Mesothelial cell of epicardium (in vitro differentiated cells): ENCODE measurements at regions not wholly inside any gene's neighbourhood (a gene's known extent, or its start where the extent isn't known, plus 50 kb on each side); places are given as distances from the start of the nearest gene placed in this dataset.
A peak's percentile ranks its signal among the peaks of the same experiment; 100 is the strongest.

Experiments used
- DNase-seq, 2 experiments: peaks; one replicate each; pipeline ENCODE4 v3.0.0; 2021; ENCODE audit warnings: low spot score in 2 of 2; ENCODE audit not compliant: unreplicated experiment in 2 of 2
- H3K27ac Mint-ChIP-seq: 2 replicates; pipeline ENCODE4 v1.8.0; 2021; ENCODE audit warnings: mixed read lengths
- H3K27me3 Mint-ChIP-seq: 2 replicates; pipeline ENCODE4 v1.8.0; 2021; ENCODE audit warnings: low read depth, mixed read lengths
- H3K36me3 Mint-ChIP-seq: 2 replicates; pipeline ENCODE4 v1.8.0; 2021; ENCODE audit warnings: mixed read lengths
- H3K4me1 Mint-ChIP-seq: 2 replicates; pipeline ENCODE4 v1.8.0; 2021; ENCODE audit warnings: mixed read lengths
- H3K4me3 Mint-ChIP-seq: 2 replicates; pipeline ENCODE4 v1.8.0; 2021; ENCODE audit warnings: mild to moderate bottlenecking, moderate library complexity, mixed read lengths
- H3K9me3 Mint-ChIP-seq: 2 replicates; pipeline ENCODE4 v1.8.0; 2021; ENCODE audit warnings: mixed read lengths
- TF ChIP-seq, protein P1 (sequence below): fragments of 200-600 bp; sonication (generic); IDR thresholded peaks from one replicate; pipeline ENCODE4 v1.5.0; 2021; ENCODE audit warnings: antibody characterized with exemption; ENCODE audit not compliant: unreplicated experiment

DNA sequence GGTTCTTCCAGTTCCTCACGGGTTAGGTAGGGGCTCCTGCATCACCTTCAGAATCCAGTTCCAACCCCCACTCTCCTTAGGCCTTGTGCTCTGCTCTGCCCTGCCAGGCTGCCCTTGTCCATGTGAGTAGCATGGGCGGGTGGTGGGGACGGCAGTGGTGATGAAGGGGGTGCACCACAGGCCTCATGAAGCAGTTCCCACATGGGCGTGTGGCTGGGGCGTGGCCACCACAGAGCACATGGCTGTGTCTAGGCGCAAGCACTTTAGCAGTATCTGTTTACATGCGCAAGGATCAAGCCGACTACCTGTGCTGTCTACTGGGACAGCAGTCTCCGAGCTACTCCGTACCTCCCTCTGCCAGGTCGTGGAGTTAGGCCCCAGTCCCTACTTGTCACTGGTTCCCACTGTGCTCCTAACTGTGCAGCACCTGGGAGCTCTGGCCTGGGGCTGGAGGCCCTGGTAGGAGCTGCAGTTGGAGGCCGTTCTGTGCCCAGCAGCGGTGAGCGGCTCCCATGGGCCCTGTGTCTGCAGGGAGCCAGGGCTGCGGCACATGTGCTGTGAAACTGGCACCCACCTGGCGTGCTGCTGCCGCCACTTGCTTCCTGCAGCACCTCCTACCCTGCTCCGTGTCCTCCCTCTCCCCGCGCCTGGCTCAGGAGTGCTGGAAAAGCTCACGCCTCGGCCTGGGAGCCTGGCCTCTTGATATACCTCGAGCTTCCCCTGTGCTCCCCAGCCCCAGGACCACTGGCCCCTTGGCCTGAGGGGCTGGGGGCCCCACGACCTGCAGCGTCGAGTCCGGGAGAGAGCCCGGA, 53.5 kb downstream of the PLXNA1 start:
- H3K9me3 Mint-ChIP-seq, result no peaks in the 10 kb centered on the region
- DNase-seq, result no peak
- no peak overlapping the region for H3K4me3 Mint-ChIP-seq
- peaks cover 1% of the 10 kb centered on the region for H3K27me3 Mint-ChIP-seq
- no peaks in the 10 kb centered on the region for H3K4me1 Mint-ChIP-seq
- no peak overlapping the region for H3K27ac Mint-ChIP-seq
- H3K36me3 Mint-ChIP-seq, result peaks cover 2% of the 10 kb centered on the region
- TF ChIP-seq, protein P1, sequence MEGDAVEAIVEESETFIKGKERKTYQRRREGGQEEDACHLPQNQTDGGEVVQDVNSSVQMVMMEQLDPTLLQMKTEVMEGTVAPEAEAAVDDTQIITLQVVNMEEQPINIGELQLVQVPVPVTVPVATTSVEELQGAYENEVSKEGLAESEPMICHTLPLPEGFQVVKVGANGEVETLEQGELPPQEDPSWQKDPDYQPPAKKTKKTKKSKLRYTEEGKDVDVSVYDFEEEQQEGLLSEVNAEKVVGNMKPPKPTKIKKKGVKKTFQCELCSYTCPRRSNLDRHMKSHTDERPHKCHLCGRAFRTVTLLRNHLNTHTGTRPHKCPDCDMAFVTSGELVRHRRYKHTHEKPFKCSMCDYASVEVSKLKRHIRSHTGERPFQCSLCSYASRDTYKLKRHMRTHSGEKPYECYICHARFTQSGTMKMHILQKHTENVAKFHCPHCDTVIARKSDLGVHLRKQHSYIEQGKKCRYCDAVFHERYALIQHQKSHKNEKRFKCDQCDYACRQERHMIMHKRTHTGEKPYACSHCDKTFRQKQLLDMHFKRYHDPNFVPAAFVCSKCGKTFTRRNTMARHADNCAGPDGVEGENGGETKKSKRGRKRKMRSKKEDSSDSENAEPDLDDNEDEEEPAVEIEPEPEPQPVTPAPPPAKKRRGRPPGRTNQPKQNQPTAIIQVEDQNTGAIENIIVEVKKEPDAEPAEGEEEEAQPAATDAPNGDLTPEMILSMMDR, result no peak

DNA sequence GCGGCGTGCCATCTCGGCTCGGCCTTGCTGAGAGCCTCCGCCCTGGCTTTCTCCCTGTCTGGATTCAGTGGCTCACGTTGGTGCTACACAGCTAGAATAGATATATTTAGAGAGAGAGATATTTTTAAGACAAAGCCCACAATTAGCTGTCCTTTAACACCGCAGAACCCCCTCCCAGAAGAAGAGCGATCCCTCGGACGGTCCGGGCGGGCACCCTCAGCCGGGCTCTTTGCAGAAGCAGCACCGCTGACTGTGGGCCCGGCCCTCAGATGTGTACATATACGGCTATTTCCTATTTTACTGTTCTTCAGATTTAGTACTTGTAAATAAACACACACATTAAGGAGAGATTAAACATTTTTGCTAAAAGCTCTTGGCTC, 54.1 kb downstream of the PLXNA1 start:
- no peaks in the 10 kb centered on the region for H3K4me1 Mint-ChIP-seq
- peaks cover 1% of the 10 kb centered on the region for H3K27me3 Mint-ChIP-seq
- H3K4me3 Mint-ChIP-seq, result no peak overlapping the region
- H3K36me3 Mint-ChIP-seq, result no peaks in the 10 kb centered on the region
- no peaks in the 10 kb centered on the region for H3K9me3 Mint-ChIP-seq
- TF ChIP-seq, protein P1, result no peak
- H3K27ac Mint-ChIP-seq, result no peak overlapping the region
- DNase-seq, result no peak

DNA sequence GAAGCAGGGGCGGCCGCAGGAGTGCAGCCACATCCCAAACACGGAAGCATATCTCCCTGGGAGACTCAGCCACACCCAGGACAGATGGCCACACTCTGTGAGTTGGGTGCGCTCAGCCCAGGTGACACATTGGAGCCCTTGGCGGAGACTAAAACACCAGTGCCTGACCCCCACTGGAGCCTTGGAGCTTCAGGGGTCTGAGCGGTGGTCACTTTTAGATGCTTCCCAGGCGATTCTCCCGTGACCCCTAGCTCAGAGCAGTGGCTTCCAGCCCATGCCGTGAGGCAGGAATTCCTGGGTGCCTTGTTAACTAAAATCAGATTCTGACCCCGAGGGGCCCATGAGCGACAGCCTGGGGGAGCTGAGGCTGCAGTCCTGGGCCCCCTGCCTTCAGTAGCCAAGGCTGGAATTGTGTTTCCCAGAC, 54.5 kb downstream of the PLXNA1 start:
- Mint-ChIP-seq H3K4me3 (no peak overlapping the region), H3K9me3 (no peaks in the 10 kb centered on the region)

DNA sequence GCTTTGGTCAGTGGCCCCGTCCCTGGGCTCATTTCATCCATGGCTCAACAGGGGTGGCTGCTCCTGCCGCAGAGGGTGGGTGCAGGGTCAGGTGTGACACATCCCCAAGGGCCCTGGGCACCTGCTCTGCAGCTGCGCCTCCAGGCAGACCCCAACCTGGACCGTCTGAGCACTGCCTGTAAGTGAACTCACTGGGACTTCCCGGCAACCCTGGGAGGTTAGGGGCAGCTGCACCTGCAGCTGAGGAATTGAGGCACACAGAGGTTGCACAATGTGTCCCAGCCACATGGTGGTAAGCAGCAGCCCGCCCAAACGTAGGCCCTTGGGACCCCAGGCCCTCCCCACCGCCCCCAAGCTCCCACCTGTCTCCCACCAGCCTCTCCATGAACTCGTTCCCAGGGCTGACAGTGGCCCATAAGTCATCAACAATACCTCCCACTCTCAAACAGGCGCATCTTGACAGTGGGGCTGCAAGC, 55.1 kb downstream of the PLXNA1 start:
- Mint-ChIP-seq H3K36me3 (no peaks in the 10 kb centered on the region), H3K4me1 (peaks cover 2% of the 10 kb centered on the region), H3K9me3 (no peaks in the 10 kb centered on the region), H3K27me3 (peaks cover 3% of the 10 kb centered on the region), H3K4me3 (no peak overlapping the region), H3K27ac (no peak overlapping the region)
- no peak for DNase-seq
- TF ChIP-seq, protein P1, result no peak

More for the DNA sequence above, 54.5 kb downstream of the PLXNA1 start:
- no peak for DNase-seq
- Mint-ChIP-seq H3K36me3 (no peaks in the 10 kb centered on the region), H3K27me3 (peaks cover 3% of the 10 kb centered on the region), H3K27ac (no peak overlapping the region), H3K4me1 (no peaks in the 10 kb centered on the region)
- TF ChIP-seq, protein P1, result no peak

DNA sequence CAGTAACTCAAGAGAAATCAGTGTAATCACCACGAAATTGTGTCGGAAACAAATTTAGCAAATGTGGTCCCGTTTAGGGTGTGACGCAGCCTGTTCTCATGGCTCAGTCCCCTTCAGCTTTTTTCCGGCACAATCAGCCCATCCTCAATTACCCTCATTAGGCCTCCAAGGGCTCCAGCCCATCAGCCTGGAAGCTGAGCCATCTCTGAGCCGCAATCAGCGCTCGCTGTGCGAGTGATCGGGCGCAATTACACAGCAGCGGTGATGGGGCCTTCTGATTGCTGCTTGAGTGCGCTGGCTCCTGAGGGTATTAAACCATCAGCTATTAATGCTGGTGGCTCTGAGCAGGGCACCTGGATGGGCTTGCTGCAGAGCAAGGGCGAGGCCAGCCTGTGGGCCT, 55.6 kb downstream of the PLXNA1 start:
- peak in 1 of 2 experiments; percentile 6 for DNase-seq
- Mint-ChIP-seq H3K27ac (no peak overlapping the region), H3K27me3 (peaks cover 3% of the 10 kb centered on the region), H3K36me3 (no peaks in the 10 kb centered on the region), H3K4me1 (peaks cover 6% of the 10 kb centered on the region), H3K9me3 (no peaks in the 10 kb centered on the region), H3K4me3 (no peak overlapping the region)
- TF ChIP-seq, protein P1, result no peak
